SK-N-SH treated with all-trans-retinoic acid at 6 μM for 48 hours (cell line): ENCODE measurements at regions not wholly inside any gene's neighbourhood (a gene's known extent, or its start where the extent isn't known, plus 50 kb on each side); places are given as distances from the start of the nearest gene placed in this dataset.

Source experiments
- CREB5 ChIP-seq: fragments of 250-450 bp; sonication (Bioruptor Pico); IDR thresholded peaks from 2 replicates; pipeline ENCODE4 v1.5.1; 2020; ENCODE audit warnings: low read depth, mild to moderate bottlenecking, moderate library complexity
- CSDC2 ChIP-seq: fragments of 250-450 bp; sonication (Bioruptor Pico); IDR thresholded peaks from 2 replicates; pipeline ENCODE4 v1.5.0; 2020; ENCODE audit warnings: mild to moderate bottlenecking, moderate library complexity
- ISL1 ChIP-seq: fragments of 250-450 bp; sonication (Bioruptor Pico); IDR thresholded peaks from 2 replicates; pipeline ENCODE4 v2.1.2; 2022; ENCODE audit warnings: mild to moderate bottlenecking, moderate library complexity
- OSR1 ChIP-seq: fragments of 250-450 bp; sonication (Bioruptor Pico); IDR thresholded peaks from 2 replicates; pipeline ENCODE4 v1.8.0; 2022; ENCODE audit warnings: moderate library complexity, mild to moderate bottlenecking, inconsistent platforms
- RARB ChIP-seq: fragments of 250-450 bp; sonication (Bioruptor Pico); IDR thresholded peaks from 2 replicates; pipeline ENCODE4 v1.8.0; 2021; ENCODE audit warnings: mild to moderate bottlenecking, moderate library complexity
- ZFP3 ChIP-seq: fragments of 250-450 bp; sonication (Bioruptor Pico); IDR thresholded peaks from 2 replicates; pipeline ENCODE4 v1.5.0; 2020; ENCODE audit warnings: mild to moderate bottlenecking, moderate library complexity
- ZFP30 ChIP-seq: fragments of 450-650 bp; formaldehyde crosslinking; IDR thresholded peaks from 2 replicates; pipeline ENCODE4 v1.5.0; 2022; ENCODE audit warnings: mild to moderate bottlenecking, moderate library complexity
- ZNF70 ChIP-seq: fragments of 450-650 bp; formaldehyde crosslinking; IDR thresholded peaks from 2 replicates; pipeline ENCODE4 v1.5.0; 2020; ENCODE audit warnings: mild to moderate bottlenecking, moderate library complexity
- ZNF8 ChIP-seq: fragments of 450-650 bp; formaldehyde crosslinking; IDR thresholded peaks from 2 replicates; pipeline ENCODE4 v1.5.0; 2020; ENCODE audit warnings: mild to moderate bottlenecking, moderate library complexity
- TF ChIP-seq, protein P1 (sequence below): fragments of 250-450 bp; sonication (Bioruptor Pico); IDR thresholded peaks from 2 replicates; pipeline ENCODE4 v1.8.0; 2020; ENCODE audit warnings: mild to moderate bottlenecking, moderate library complexity, borderline replicate concordance
- TF ChIP-seq, protein P2 (sequence below): fragments of 250-450 bp; sonication (Bioruptor Pico); IDR thresholded peaks from 2 replicates; pipeline ENCODE4 v1.5.0; 2020; ENCODE audit warnings: mild to moderate bottlenecking, moderate library complexity

DNA sequence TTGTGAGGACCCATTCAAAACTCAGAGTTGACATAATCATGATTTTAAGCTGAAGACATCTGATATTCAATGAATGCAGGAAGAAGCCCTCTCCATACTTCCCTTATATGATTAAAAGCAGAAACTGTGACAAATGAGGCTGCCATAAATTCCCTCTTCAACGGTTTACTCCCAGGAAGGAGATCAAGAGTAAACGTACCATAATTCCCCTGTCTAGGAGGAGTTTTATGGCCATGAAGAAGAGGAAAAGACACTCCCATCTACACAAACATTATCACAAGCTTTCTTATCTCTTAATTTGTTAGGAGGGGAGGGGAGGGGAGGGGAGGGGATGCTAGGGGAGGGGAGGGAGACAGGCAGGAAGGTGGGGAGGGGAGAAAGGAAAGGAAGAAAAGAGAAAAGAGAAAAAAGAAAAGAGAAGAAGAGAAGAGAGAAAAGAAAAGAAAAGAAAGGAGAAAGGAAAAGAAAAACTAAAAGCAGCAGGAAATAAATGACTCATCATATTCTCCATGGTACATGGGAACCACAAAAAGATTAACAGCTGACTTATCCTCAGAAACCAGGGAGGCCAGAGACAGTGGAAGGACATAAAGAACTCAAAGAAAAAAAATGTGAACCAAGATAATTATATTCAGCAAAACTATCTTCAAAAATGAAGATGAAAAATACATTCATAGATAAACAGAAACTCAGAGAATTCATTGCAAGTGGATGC lies 121.6 kb downstream of the ALOX5 start:
- TF ChIP-seq, protein P1, sequence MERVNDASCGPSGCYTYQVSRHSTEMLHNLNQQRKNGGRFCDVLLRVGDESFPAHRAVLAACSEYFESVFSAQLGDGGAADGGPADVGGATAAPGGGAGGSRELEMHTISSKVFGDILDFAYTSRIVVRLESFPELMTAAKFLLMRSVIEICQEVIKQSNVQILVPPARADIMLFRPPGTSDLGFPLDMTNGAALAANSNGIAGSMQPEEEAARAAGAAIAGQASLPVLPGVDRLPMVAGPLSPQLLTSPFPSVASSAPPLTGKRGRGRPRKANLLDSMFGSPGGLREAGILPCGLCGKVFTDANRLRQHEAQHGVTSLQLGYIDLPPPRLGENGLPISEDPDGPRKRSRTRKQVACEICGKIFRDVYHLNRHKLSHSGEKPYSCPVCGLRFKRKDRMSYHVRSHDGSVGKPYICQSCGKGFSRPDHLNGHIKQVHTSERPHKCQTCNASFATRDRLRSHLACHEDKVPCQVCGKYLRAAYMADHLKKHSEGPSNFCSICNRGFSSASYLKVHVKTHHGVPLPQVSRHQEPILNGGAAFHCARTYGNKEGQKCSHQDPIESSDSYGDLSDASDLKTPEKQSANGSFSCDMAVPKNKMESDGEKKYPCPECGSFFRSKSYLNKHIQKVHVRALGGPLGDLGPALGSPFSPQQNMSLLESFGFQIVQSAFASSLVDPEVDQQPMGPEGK: no peak
- TF ChIP-seq ZFP30: no peak
- no peak for TF ChIP-seq ISL1 (CRISPR knock-in tag)
- TF ChIP-seq ZNF70 (CRISPR knock-in tag): no peak
- no peak for TF ChIP-seq ZFP3 (CRISPR knock-in tag)
- TF ChIP-seq, protein P2, sequence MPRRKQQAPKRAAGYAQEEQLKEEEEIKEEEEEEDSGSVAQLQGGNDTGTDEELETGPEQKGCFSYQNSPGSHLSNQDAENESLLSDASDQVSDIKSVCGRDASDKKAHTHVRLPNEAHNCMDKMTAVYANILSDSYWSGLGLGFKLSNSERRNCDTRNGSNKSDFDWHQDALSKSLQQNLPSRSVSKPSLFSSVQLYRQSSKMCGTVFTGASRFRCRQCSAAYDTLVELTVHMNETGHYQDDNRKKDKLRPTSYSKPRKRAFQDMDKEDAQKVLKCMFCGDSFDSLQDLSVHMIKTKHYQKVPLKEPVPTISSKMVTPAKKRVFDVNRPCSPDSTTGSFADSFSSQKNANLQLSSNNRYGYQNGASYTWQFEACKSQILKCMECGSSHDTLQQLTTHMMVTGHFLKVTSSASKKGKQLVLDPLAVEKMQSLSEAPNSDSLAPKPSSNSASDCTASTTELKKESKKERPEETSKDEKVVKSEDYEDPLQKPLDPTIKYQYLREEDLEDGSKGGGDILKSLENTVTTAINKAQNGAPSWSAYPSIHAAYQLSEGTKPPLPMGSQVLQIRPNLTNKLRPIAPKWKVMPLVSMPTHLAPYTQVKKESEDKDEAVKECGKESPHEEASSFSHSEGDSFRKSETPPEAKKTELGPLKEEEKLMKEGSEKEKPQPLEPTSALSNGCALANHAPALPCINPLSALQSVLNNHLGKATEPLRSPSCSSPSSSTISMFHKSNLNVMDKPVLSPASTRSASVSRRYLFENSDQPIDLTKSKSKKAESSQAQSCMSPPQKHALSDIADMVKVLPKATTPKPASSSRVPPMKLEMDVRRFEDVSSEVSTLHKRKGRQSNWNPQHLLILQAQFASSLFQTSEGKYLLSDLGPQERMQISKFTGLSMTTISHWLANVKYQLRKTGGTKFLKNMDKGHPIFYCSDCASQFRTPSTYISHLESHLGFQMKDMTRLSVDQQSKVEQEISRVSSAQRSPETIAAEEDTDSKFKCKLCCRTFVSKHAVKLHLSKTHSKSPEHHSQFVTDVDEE (CRISPR knock-in tag): no peak
- no peak for TF ChIP-seq CSDC2 (CRISPR knock-in tag)
- TF ChIP-seq CREB5: no peak
- TF ChIP-seq OSR1: no peak
- no peak for TF ChIP-seq ZNF8 (CRISPR knock-in tag)
- TF ChIP-seq RARB (CRISPR knock-in tag): no peak
